Neural progenitor cell (in vitro differentiated cells): ENCODE measurements at regions not wholly inside any gene's neighbourhood (a gene's known extent, or its start where the extent isn't known, plus 50 kb on each side); places are given as distances from the start of the nearest gene placed in this dataset.
A peak's percentile ranks its signal among the peaks of the same experiment; 100 is the strongest.
"Not testable (repeated sequence)": the region's sequence is repeated elsewhere in the genome, so short reads cannot be mapped to it uniquely, and the experiment has no call there.

Source experiments
- DNase-seq: peaks from one replicate; pipeline ENCODE4 v3.0.0-alpha.2; 2016; ENCODE audit warnings: low spot score
- H2AFZ ChIP-seq: fragments of 200-600 bp; sonication (generic); replicated peaks from 2 replicates; pipeline ENCODE4 v1.6.1; 2016; ENCODE audit warnings: antibody characterized with exemption
- H3F3A ChIP-seq: fragments of 200-600 bp; sonication (generic); 2 replicates; pipeline ENCODE4 v1.6.1; 2016; ENCODE audit warnings: antibody characterized with exemption, low read depth
- H3K27ac ChIP-seq: fragments of 200-600 bp; sonication (generic); 2 replicates; pipeline ENCODE4 v1.5.1; 2016; ENCODE audit warnings: mild to moderate bottlenecking
- H3K27me3 ChIP-seq: fragments of 200-600 bp; sonication (generic); 2 replicates; pipeline ENCODE4 v1.6.1; 2016; ENCODE audit warnings: mild to moderate bottlenecking, moderate library complexity
- H3K36me3 ChIP-seq: fragments of 200-600 bp; sonication (generic); 2 replicates; pipeline ENCODE4 v1.5.1; 2016
- H3K4me1 ChIP-seq: fragments of 200-600 bp; sonication (generic); 2 replicates; pipeline ENCODE4 v1.6.1; 2016; ENCODE audit warnings: mixed run types
- H3K4me2 ChIP-seq: fragments of 200-600 bp; sonication (generic); 2 replicates; pipeline ENCODE4 v1.6.1; 2016
- H3K4me3 ChIP-seq: fragments of 200-600 bp; sonication (generic); 2 replicates; pipeline ENCODE4 v1.5.1; 2016
- H3K79me2 ChIP-seq: fragments of 200-600 bp; sonication (generic); 2 replicates; pipeline ENCODE4 v1.6.1; 2016; ENCODE audit warnings: low read depth
- H3K9ac ChIP-seq: fragments of 200-600 bp; sonication (generic); 2 replicates; pipeline ENCODE4 v1.6.1; 2016
- H3K9me3 ChIP-seq: fragments of 200-600 bp; sonication (generic); 2 replicates; pipeline ENCODE4 v1.5.1; 2016; ENCODE audit warnings: low read depth
- H4K20me1 ChIP-seq: fragments of 200-600 bp; sonication (generic); 2 replicates; pipeline ENCODE4 v1.6.1; 2016; ENCODE audit warnings: low read depth
- H3K27ac Mint-ChIP-seq: 3 replicates; pipeline ENCODE4 v1.8.0; 2021; ENCODE audit warnings: mixed read lengths
- H3K27me3 Mint-ChIP-seq: 2 replicates; pipeline ENCODE4 v1.8.0; 2022; ENCODE audit warnings: low read depth, mild to moderate bottlenecking, inconsistent platforms, moderate library complexity, mixed read lengths; ENCODE audit not compliant: insufficient read depth
- H3K36me3 Mint-ChIP-seq: 3 replicates; pipeline ENCODE4 v1.8.0; 2021; ENCODE audit warnings: mixed read lengths
- H3K4me1 Mint-ChIP-seq: 3 replicates; pipeline ENCODE4 v1.8.0; 2021; ENCODE audit warnings: mixed read lengths
- H3K4me3 Mint-ChIP-seq: 3 replicates; pipeline ENCODE4 v1.8.0; 2021; ENCODE audit warnings: mild to moderate bottlenecking, moderate library complexity, mixed read lengths
- H3K9me3 Mint-ChIP-seq: 3 replicates; pipeline ENCODE4 v1.8.0; 2020; ENCODE audit warnings: mixed read lengths
- CTCF ChIP-seq: fragments of 200-600 bp; sonication (generic); IDR thresholded peaks from 2 replicates; pipeline ENCODE4 v1.5.1; 2017; ENCODE audit warnings: antibody characterized with exemption, mild to moderate bottlenecking
- EZH2 ChIP-seq: fragments of 200-600 bp; sonication (generic); IDR thresholded peaks from 2 replicates; pipeline ENCODE4 v1.6.1; 2017; ENCODE audit warnings: antibody characterized with exemption, mild to moderate bottlenecking, moderate library complexity
- EZH2phosphoT487 ChIP-seq: fragments of 200-600 bp; sonication (generic); IDR thresholded peaks from 2 replicates; pipeline ENCODE4 v1.6.1; 2017; ENCODE audit warnings: antibody characterized with exemption

GRCh38 chr20:29325304-29325640, 1932.2 kb upstream of the DEFB115 start:
- no peak overlapping the region for H3K4me3 ChIP-seq
- H3K79me2 ChIP-seq = no peaks in the 10 kb centered on the region
- no peak overlapping the region for H3K27ac ChIP-seq
- H3K36me3 Mint-ChIP-seq = peaks cover 3% of the 10 kb centered on the region
- peaks cover 10% of the 10 kb centered on the region for H3K27me3 Mint-ChIP-seq
- TF ChIP-seq CTCF (no peak), EZH2 (no peak), EZH2phosphoT487 (no peak)
- H3K4me1 Mint-ChIP-seq = no peaks in the 10 kb centered on the region
- H3K36me3 ChIP-seq = no peaks in the 10 kb centered on the region
- no peaks in the 10 kb centered on the region for H3K4me1 ChIP-seq
- no peak overlapping the region for H2AFZ ChIP-seq
- no peak overlapping the region for H3K9ac ChIP-seq
- no peak overlapping the region for H3K4me3 Mint-ChIP-seq
- H3K27ac Mint-ChIP-seq = no peak overlapping the region
- H3K27me3 ChIP-seq = no peaks in the 10 kb centered on the region
- H3K9me3 ChIP-seq = peaks cover 6% of the 10 kb centered on the region
- peaks cover 52% of the 10 kb centered on the region for H3K9me3 Mint-ChIP-seq
- H4K20me1 ChIP-seq = no peaks in the 10 kb centered on the region
- no peak for DNase-seq
- no peak overlapping the region for H3K4me2 ChIP-seq
- H3F3A ChIP-seq = no peaks in the 10 kb centered on the region

GRCh38 chr20:29325781-29326180, 1931.7 kb upstream of the DEFB115 start:
- H3K27ac ChIP-seq, H4K20me1 ChIP-seq, H3K4me3 ChIP-seq, H3K36me3 Mint-ChIP-seq, H3K4me1 ChIP-seq, H3F3A ChIP-seq, H3K27ac Mint-ChIP-seq, DNase-seq, H3K9me3 ChIP-seq, H3K4me1 Mint-ChIP-seq, H3K4me3 Mint-ChIP-seq, H3K79me2 ChIP-seq, H3K9ac ChIP-seq, H2AFZ ChIP-seq, H3K4me2 ChIP-seq, H3K36me3 ChIP-seq, H3K27me3 ChIP-seq: not testable (repeated sequence)
- peaks cover 54% of the 10 kb centered on the region for H3K9me3 Mint-ChIP-seq
- H3K27me3 Mint-ChIP-seq = peaks cover 10% of the 10 kb centered on the region

GRCh38 chr20:29326376-29327070, 1930.9 kb upstream of the DEFB115 start:
- peaks cover 54% of the 10 kb centered on the region for H3K9me3 Mint-ChIP-seq
- H3F3A ChIP-seq = no peaks in the 10 kb centered on the region
- H3K36me3 Mint-ChIP-seq = peaks cover 3% of the 10 kb centered on the region
- H4K20me1 ChIP-seq = no peaks in the 10 kb centered on the region
- H3K4me3 ChIP-seq = no peak overlapping the region
- no peak for DNase-seq
- H3K27me3 ChIP-seq = no peaks in the 10 kb centered on the region
- H3K4me3 Mint-ChIP-seq = peak overlapping the region; percentile 72
- H3K4me1 Mint-ChIP-seq = no peaks in the 10 kb centered on the region
- no peaks in the 10 kb centered on the region for H3K36me3 ChIP-seq
- no peak overlapping the region for H3K27ac ChIP-seq
- H3K9ac ChIP-seq = no peak overlapping the region
- no peaks in the 10 kb centered on the region for H3K79me2 ChIP-seq
- peaks cover 2% of the 10 kb centered on the region for H3K9me3 ChIP-seq
- peaks cover 10% of the 10 kb centered on the region for H3K27me3 Mint-ChIP-seq
- no peaks in the 10 kb centered on the region for H3K4me1 ChIP-seq
- H2AFZ ChIP-seq = no peak overlapping the region
- H3K27ac Mint-ChIP-seq = no peak overlapping the region
- no peak overlapping the region for H3K4me2 ChIP-seq
- TF ChIP-seq EZH2 = no peak
- TF ChIP-seq CTCF = no peak
- no peak for TF ChIP-seq EZH2phosphoT487

- not testable (repeated sequence) for H4K20me1 ChIP-seq, H3K36me3 Mint-ChIP-seq, H3K79me2 ChIP-seq, H3K9me3 ChIP-seq, H3K27me3 ChIP-seq, H3K27ac Mint-ChIP-seq, H3K4me3 Mint-ChIP-seq, H3K4me2 ChIP-seq, DNase-seq, H2AFZ ChIP-seq, H3K4me1 Mint-ChIP-seq, H3F3A ChIP-seq, H3K4me1 ChIP-seq, H3K9ac ChIP-seq, H3K36me3 ChIP-seq, H3K4me3 ChIP-seq, H3K27ac ChIP-seq
- H3K9me3 Mint-ChIP-seq = peaks cover 63% of the 10 kb centered on the region
- H3K27me3 Mint-ChIP-seq = peaks cover 10% of the 10 kb centered on the region
These were observed 1929.7 kb upstream of the DEFB115 start for GRCh38 chr20:29327600-29328420.

GRCh38 chr20:29330429-29331115, 1926.9 kb upstream of the DEFB115 start:
- not testable (repeated sequence) for H3K79me2 ChIP-seq, H3K9ac ChIP-seq, H3K36me3 Mint-ChIP-seq, H3K27ac ChIP-seq, H3K27me3 Mint-ChIP-seq, H3K4me3 Mint-ChIP-seq, H3K27me3 ChIP-seq, H3K4me3 ChIP-seq, H2AFZ ChIP-seq, DNase-seq, H3F3A ChIP-seq, H3K4me2 ChIP-seq, H3K9me3 ChIP-seq, H3K27ac Mint-ChIP-seq, H4K20me1 ChIP-seq, H3K36me3 ChIP-seq, H3K4me1 ChIP-seq, H3K4me1 Mint-ChIP-seq
- peaks cover 82% of the 10 kb centered on the region for H3K9me3 Mint-ChIP-seq
